SK-N-MC (cell line): ENCODE measurements at regions not wholly inside any gene's neighbourhood (a gene's known extent, or its start where the extent isn't known, plus 50 kb on each side); places are given as distances from the start of the nearest gene placed in this dataset.
A peak's percentile ranks its signal among the peaks of the same experiment; 100 is the strongest.
"Not testable (repeated sequence)": the region's sequence is repeated elsewhere in the genome, so short reads cannot be mapped to it uniquely, and the experiment has no call there.

Experiments used
- DNase-seq: peaks from one replicate; pipeline ENCODE4 v3.0.0-alpha.2; 2011; ENCODE audit warnings: low read depth, low spot score
- H3K27ac ChIP-seq: fragments of 200-600 bp; sonication (generic); 2 replicates; pipeline ENCODE4 v1.5.1; 2016; ENCODE audit warnings: mixed run types
- H3K36me3 ChIP-seq: fragments of 200-600 bp; sonication (generic); 2 replicates; pipeline ENCODE4 v1.6.1; 2017; ENCODE audit warnings: antibody characterized with exemption, low read length, mixed read lengths; ENCODE audit not compliant: insufficient read depth
- H3K4me3 ChIP-seq: fragments of 200-600 bp; sonication (generic); 2 replicates; pipeline ENCODE4 v1.5.1; 2016
- H3K9ac ChIP-seq: fragments of 200-600 bp; sonication (generic); 2 replicates; pipeline ENCODE4 v1.8.0; 2017; ENCODE audit warnings: mixed run types, mixed read lengths; ENCODE audit not compliant: insufficient read length
- H3K9me3 ChIP-seq: fragments of 200-600 bp; sonication (generic); 2 replicates; pipeline ENCODE4 v1.6.1; 2017; ENCODE audit warnings: low read depth, mild to moderate bottlenecking, antibody characterized with exemption, low read length, moderate library complexity, mixed read lengths
- EZH2 ChIP-seq: fragments of 200-600 bp; sonication (generic); IDR thresholded peaks from one replicate; pipeline ENCODE4 v1.6.1; 2017; ENCODE audit warnings: antibody characterized with exemption
- FOXP2 ChIP-seq: optimal IDR thresholded peaks from 2 replicates; pipeline ENCODE3; 2011; ENCODE audit warnings: mild to moderate bottlenecking, moderate library complexity; ENCODE audit not compliant: insufficient read depth; ENCODE audit errors: extremely low read length, control extremely low read depth
- POLR2AphosphoS5 ChIP-seq: IDR thresholded peaks from 2 replicates; pipeline ENCODE4 v1.6.1; 2012; ENCODE audit warnings: mild to moderate bottlenecking, low read depth, low read length, borderline replicate concordance

DNA sequence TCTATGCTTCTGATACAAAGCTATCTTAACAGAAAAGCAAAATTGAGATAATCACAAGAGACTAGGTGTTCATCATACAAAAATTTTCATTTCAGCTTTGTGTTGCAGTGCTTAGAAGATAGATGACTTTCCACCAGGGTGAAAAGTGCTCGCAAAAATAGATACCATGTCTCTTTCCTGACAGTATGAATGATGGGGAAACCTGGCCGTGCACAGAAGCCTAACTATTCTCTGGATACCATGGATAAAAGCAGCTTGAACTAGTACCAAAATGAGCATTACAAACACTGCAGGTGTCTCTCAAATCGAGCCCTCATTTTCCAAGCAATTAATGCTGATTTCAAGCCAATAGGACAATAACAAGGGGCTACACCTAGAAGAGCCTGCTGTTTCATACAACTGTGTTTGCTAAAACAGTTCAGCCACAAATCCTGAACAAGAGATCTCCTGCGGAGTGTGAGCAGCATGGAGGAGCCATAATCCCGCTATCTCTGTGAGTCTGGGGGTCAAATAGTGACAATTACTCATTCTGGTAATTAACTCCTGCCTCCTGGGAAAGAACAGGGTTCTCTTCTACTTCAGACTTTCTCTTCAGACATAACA is 507.6 kb downstream of the PID1 start:
- DNase-seq: no peak
- Histone ChIP-seq H3K4me3 (no peak overlapping the region), H3K9me3 (no peaks in the 10 kb centered on the region), H3K27ac (no peak overlapping the region), H3K36me3 (no peaks in the 10 kb centered on the region), H3K9ac (no peak overlapping the region)
- TF ChIP-seq FOXP2 (no peak), EZH2 (no peak), POLR2AphosphoS5 (no peak)

DNA sequence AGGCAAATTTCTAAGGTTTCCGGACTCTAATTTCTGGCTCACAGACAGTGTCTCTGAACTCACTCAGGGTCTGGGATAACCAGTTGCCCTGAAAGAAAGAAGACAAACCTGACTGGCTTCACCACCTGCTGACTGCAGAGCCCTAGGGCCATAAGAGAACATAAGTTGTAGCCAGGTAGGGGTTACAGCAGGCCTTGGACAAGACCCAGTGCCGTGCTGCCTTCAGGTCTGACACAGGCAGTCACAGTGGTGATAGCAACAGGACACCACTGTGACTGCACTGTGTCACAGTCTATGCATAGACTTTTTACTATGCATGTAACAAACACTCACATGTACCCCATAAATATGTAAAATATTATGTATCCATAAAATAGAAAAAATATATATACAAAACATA is 508.5 kb downstream of the PID1 start:
- Histone ChIP-seq H3K27ac (no peak overlapping the region), H3K36me3 (no peaks in the 10 kb centered on the region), H3K4me3 (no peak overlapping the region), H3K9me3 (no peaks in the 10 kb centered on the region), H3K9ac (no peak overlapping the region)
- TF ChIP-seq EZH2 (no peak), POLR2AphosphoS5 (no peak), FOXP2 (no peak)
- DNase-seq: no peak

DNA sequence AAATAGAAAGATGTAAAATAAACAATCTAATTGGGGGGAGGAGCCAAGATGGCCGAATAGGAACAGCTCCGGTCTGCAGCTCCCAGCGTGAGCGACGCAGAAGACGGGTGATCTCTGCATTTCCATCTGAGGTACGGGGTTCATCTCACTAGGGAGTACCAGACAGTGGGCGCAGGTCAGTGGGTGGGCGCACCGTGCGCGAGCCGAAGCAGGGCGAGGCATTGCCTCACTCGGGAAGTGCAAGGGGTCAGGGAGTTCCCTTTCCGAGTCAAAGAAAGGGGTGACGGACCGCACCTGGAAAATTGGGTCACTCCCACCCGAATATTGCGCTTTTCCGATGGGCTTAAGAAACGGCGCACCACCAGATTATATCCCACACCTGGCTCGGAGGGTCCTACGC is 515.4 kb downstream of the PID1 start:
- H3K36me3 ChIP-seq, H3K4me3 ChIP-seq, H3K9me3 ChIP-seq, H3K27ac ChIP-seq, H3K9ac ChIP-seq, DNase-seq: not testable (repeated sequence)

DNA sequence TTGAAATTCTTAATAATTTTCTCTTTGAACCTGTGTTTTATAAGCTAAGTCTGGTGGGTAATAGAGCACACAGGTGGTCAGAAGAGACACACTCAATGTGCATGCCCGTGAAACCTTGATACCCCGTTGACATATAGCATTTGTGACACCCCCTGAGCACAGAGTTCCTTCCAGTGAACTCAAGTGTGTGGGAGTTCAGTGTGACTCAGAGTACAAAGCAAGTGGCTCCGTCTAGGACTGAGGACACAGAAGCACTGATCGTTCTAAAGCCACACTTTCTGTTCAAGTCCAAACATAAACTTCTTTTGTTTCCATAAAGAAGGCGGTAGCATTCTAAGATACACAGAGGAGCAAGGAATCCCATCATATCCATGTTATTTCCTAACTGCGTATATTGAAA is 523.6 kb downstream of the PID1 start:
- TF ChIP-seq POLR2AphosphoS5: no peak
- no peak for TF ChIP-seq EZH2
- no peak for TF ChIP-seq FOXP2
- H3K9me3 ChIP-seq: no peaks in the 10 kb centered on the region

DNA sequence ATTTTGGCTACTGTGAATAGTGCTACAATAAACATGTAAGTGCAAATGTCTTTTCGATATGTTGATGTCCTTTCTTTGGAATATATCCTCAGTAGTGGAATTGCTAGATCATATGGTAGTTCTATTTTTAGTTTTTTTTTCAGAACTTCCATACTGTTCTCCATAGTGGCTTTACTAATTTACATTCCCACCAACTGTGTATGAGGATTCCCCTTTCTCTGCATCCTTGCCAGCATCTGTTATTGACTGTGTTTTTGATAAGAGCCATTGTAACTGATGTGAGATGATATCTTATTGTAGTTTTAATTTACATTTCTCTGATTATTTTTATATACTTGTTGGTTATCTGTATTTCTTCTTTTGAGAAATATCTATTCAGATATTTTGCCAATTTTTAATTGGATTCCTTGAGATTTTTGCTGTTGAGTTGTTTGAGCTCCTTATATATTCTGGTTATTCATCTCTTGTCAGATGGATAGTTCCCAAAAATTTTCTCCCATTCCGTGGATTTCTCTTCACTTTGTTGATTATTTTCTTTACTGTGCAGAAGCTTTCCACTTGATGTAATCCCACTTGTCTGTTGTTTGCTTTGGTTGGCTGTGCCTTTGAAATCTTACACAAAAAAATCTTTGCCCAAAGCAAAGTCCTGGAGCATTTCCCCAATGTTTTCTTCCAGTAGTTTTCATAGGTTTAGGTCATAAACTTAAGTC is 532.3 kb downstream of the PID1 start:
- DNase-seq: no peak
- H3K27ac ChIP-seq: no peak overlapping the region
- no peak overlapping the region for H3K9ac ChIP-seq
- TF ChIP-seq EZH2 (no peak), POLR2AphosphoS5 (no peak), FOXP2 (no peak)
- H3K9me3 ChIP-seq: no peaks in the 10 kb centered on the region
- no peaks in the 10 kb centered on the region for H3K36me3 ChIP-seq
- H3K4me3 ChIP-seq: no peak overlapping the region

More for the DNA sequence above, 523.6 kb downstream of the PID1 start:
- no peak for DNase-seq
- Histone ChIP-seq H3K9ac (no peak overlapping the region), H3K4me3 (no peak overlapping the region), H3K36me3 (no peaks in the 10 kb centered on the region), H3K27ac (no peak overlapping the region)

DNA sequence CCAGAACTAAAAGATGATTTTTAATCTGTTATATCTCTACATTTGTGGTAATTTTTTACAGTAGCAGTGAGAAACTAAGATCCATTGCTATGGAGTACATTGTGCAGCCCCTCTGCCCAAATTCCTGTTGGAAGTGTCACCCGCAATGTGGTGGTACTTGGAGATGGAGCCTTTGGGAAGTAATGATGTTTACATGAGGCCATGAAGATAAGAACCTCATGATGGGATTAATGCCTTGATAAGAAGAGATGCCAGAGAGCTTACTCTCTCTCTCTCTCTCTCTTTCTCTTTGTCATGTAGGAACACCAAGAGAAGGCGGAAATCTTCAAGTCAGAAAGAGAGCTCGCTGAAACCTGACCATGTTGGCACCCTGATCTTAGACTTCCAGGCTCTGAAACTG is 535.4 kb downstream of the PID1 start:
- no peak overlapping the region for H3K4me3 ChIP-seq
- H3K27ac ChIP-seq: no peak overlapping the region
- TF ChIP-seq EZH2: no peak
- no peak for TF ChIP-seq FOXP2
- TF ChIP-seq POLR2AphosphoS5: no peak
- no peaks in the 10 kb centered on the region for H3K9me3 ChIP-seq
- no peak overlapping the region for H3K9ac ChIP-seq
- DNase-seq: no peak
- no peaks in the 10 kb centered on the region for H3K36me3 ChIP-seq

DNA sequence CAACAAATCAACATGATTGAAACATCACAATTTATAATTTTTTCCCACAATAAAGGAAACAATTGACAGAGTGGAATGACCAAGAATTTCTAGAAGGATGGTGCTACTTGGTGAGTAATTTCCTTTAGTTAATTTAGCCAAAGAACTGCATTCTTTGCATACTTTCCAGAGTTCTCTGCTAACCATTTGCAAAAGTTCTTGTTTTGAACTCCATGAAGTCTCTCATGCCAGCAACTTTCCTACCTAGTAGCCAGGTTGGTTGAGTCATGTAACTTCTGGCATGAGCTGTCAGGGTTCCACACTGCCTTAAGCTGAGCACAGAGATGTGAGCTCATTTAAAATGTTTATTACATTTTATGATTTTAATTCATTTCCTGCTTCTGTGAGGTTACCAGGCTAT is 539.6 kb downstream of the PID1 start:
- no peak for TF ChIP-seq EZH2
- no peak for TF ChIP-seq FOXP2
- no peak for TF ChIP-seq POLR2AphosphoS5
- H3K4me3 ChIP-seq: no peak overlapping the region
- no peaks in the 10 kb centered on the region for H3K9me3 ChIP-seq
- peak overlapping the region; percentile 35; the same call in 1 of the 2 replicates for H3K27ac ChIP-seq
- H3K36me3 ChIP-seq: no peaks in the 10 kb centered on the region
- DNase-seq: peak; percentile 6
- no peak overlapping the region for H3K9ac ChIP-seq

DNA sequence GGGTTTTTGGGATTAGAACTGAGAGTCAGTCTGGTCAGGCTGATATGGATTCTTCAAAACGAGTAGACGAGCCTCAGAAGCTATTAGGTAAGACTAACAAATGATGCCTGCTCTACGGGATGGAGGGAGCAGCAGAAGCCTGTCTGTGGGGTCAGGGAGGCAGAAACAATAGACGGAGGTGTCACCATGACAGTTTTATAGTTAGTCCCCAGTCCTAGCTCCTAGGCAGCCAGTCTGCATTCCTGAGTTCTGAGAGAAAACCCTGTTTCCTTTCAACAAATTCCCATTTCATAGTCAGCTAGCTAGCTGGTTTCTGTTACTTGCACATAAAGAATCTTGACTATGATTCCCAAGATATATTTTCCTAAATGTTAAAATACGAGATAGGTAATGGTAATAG is 542.1 kb downstream of the PID1 start:
- Histone ChIP-seq H3K36me3 (no peaks in the 10 kb centered on the region), H3K9ac (no peak overlapping the region), H3K4me3 (no peak overlapping the region), H3K9me3 (no peaks in the 10 kb centered on the region), H3K27ac (no peak overlapping the region)
- TF ChIP-seq FOXP2: no peak
- TF ChIP-seq POLR2AphosphoS5: no peak
- no peak for TF ChIP-seq EZH2
- DNase-seq: no peak

DNA sequence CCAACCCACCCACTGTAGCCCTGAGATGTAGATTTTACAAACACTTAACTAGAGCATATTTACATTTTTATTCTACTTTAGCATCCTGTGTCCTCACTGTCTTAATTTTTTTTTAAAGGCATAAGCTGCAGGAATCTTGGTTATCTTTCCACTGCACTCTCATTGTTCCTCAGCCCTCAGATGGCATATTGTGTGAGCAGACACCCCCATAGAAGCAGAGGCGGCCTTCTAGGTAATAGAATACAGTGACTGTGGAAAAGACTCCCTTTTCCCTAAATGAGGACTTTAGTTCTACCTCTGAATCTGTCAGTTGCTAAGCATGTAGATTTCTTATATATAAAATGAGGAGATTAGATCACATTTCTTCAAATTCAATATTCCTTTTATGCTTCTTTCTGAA is 543.5 kb upstream of the SPHKAP start:
- Histone ChIP-seq H3K9ac (no peak overlapping the region), H3K36me3 (no peaks in the 10 kb centered on the region), H3K4me3 (no peak overlapping the region), H3K9me3 (no peaks in the 10 kb centered on the region), H3K27ac (no peak overlapping the region)
- TF ChIP-seq EZH2: no peak
- TF ChIP-seq FOXP2: no peak
- no peak for TF ChIP-seq POLR2AphosphoS5
- DNase-seq: no peak
